ENCODE measurements at regions not wholly inside any gene's neighbourhood (a gene's known extent, or its start where the extent isn't known, plus 50 kb on each side); places are given as distances from the start of the nearest gene placed in this dataset.

DNA sequence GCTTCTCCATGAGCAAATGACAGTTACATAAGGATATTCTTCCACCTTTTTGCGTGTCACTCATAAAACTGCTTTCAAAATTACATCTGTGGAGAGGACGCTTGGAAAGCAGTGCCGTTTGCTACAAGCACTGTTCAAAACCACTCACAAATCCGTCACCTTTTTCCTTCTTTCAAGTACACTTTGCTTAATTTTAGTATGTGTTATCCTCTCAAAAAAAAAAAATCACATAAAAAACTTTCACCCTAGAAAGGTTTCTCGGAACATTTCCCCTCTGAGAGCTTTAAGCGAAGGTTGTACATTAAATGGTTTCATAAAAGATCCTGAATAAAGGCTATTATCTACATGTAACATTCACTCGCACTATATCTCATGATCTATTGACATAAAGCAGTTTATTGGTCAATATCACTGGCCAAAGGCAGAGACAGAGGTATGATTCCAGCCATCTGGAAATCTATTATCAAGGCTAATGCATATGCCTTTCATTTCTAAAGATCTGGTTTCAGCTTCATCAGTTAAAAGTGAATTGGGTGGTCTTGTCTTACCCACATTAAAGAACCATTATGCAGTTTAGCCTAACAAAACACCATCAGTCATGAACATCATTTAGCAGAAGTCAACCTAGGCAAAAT, 163.6 kb downstream of the ENC1 start:
- no peaks in the 10 kb centered on the region for H3K4me1 ChIP-seq (ENCODE audit: low read length)

DNA sequence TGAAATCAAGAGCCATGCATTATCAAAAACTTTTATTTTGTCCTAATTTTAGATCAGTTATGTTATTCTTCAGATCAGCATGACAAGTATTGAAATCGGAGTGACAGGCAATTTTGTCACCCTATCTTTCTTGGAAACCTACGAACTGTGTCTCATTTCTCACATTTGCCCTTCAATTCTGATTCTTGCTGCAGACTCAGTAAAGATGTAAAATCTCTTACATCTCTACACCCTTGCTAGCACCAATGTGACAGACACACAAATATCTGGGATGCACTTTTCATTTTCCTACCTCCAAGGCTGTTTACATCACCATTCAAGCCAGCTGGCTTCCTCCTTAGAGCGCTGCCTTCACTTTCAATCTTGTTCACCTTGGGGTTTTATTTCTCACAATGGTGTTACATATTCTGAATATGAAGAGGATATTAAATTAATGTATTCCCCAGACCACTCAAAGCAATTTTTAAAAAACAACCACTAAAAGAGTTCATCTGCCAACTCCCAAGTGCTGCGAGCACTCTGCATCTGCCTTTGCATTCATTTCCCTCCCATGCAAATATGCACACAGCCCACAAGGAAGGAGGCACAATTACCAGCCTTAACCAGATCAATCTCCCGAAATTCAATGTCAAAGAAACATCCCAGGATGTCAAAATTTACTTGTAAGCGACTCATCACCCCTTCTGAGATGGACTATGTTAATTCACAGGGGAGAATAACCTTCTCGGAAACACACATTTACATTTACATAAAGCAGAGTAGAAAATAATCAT, 164.3 kb downstream of the ENC1 start:
- H3K9me3 ChIP-seq (replicated peaks; ENCODE audit: insufficient read depth, low read length), result no peaks in the 10 kb centered on the region
- no peaks in the 10 kb centered on the region for H3K27me3 ChIP-seq (replicated peaks; ENCODE audit: insufficient read depth, low read length)
- no peaks in the 10 kb centered on the region for H3K4me1 ChIP-seq (ENCODE audit: low read length)
- no peak overlapping the region for H3K27ac ChIP-seq (ENCODE audit: low read length)
- no peaks in the 10 kb centered on the region for H3K36me3 ChIP-seq (replicated peaks; ENCODE audit: insufficient read depth, low read length)
- H3K79me2 ChIP-seq (ENCODE audit: low read length), result no peaks in the 10 kb centered on the region
- DNase-seq, result no peak
- H3F3A ChIP-seq (ENCODE audit: insufficient read depth, low read length), result no peaks in the 10 kb centered on the region
- H3K4me3 ChIP-seq (ENCODE audit: low read length), result no peak overlapping the region
- TF ChIP-seq, protein P1, sequence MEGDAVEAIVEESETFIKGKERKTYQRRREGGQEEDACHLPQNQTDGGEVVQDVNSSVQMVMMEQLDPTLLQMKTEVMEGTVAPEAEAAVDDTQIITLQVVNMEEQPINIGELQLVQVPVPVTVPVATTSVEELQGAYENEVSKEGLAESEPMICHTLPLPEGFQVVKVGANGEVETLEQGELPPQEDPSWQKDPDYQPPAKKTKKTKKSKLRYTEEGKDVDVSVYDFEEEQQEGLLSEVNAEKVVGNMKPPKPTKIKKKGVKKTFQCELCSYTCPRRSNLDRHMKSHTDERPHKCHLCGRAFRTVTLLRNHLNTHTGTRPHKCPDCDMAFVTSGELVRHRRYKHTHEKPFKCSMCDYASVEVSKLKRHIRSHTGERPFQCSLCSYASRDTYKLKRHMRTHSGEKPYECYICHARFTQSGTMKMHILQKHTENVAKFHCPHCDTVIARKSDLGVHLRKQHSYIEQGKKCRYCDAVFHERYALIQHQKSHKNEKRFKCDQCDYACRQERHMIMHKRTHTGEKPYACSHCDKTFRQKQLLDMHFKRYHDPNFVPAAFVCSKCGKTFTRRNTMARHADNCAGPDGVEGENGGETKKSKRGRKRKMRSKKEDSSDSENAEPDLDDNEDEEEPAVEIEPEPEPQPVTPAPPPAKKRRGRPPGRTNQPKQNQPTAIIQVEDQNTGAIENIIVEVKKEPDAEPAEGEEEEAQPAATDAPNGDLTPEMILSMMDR (IDR thresholded peaks at IDR 0.05; ENCODE audit: low read length), result no peak
- TF ChIP-seq EZH2 (optimal IDR thresholded peaks at IDR 0.05; ENCODE audit: low read depth, low read length) (no peak), EZH2phosphoT487 (IDR thresholded peaks at IDR 0.05; ENCODE audit: low read length) (no peak)
- no peak overlapping the region for H3K9ac ChIP-seq (ENCODE audit: low read length)
- no peak overlapping the region for H3K4me2 ChIP-seq (ENCODE audit: low read depth, low read length)
- H3K9me2 ChIP-seq (replicated peaks; ENCODE audit: insufficient read depth, low read length), result no peaks in the 10 kb centered on the region
- no peaks in the 10 kb centered on the region for H4K20me1 ChIP-seq (ENCODE audit: insufficient read depth, low read length)
- no peak overlapping the region for H2AFZ ChIP-seq (ENCODE audit: low read length)

More for the DNA sequence above, 163.6 kb downstream of the ENC1 start:
- no peak for DNase-seq
- TF ChIP-seq, protein P1 (IDR thresholded peaks at IDR 0.05; ENCODE audit: low read length), result no peak
- TF ChIP-seq EZH2phosphoT487 (IDR thresholded peaks at IDR 0.05; ENCODE audit: low read length) (no peak), EZH2 (optimal IDR thresholded peaks at IDR 0.05; ENCODE audit: low read depth, low read length) (no peak)
- H3K27me3 ChIP-seq (replicated peaks; ENCODE audit: insufficient read depth, low read length), result no peaks in the 10 kb centered on the region
- no peaks in the 10 kb centered on the region for H3F3A ChIP-seq (ENCODE audit: insufficient read depth, low read length)
- no peak overlapping the region for H2AFZ ChIP-seq (ENCODE audit: low read length)
- no peaks in the 10 kb centered on the region for H3K9me2 ChIP-seq (replicated peaks; ENCODE audit: insufficient read depth, low read length)
- H3K79me2 ChIP-seq (ENCODE audit: low read length), result no peaks in the 10 kb centered on the region
- H3K4me2 ChIP-seq (ENCODE audit: low read depth, low read length), result no peak overlapping the region
- no peak overlapping the region for H3K9ac ChIP-seq (ENCODE audit: low read length)
- H3K36me3 ChIP-seq (replicated peaks; ENCODE audit: insufficient read depth, low read length), result no peaks in the 10 kb centered on the region
- H3K4me3 ChIP-seq (ENCODE audit: low read length), result no peak overlapping the region
- H3K27ac ChIP-seq (ENCODE audit: low read length), result no peak overlapping the region
- H4K20me1 ChIP-seq (ENCODE audit: insufficient read depth, low read length), result no peaks in the 10 kb centered on the region
- no peaks in the 10 kb centered on the region for H3K9me3 ChIP-seq (replicated peaks; ENCODE audit: insufficient read depth, low read length)

GRCh38 chr5:74471875-74472274, 168.7 kb downstream of the ENC1 start:
- Histone ChIP-seq H3K27me3 (replicated peaks; ENCODE audit: insufficient read depth, low read length) (no peaks in the 10 kb centered on the region), H3K27ac (ENCODE audit: low read length) (no peak overlapping the region), H3K4me2 (ENCODE audit: low read depth, low read length) (no peak overlapping the region), H3K9me3 (replicated peaks; ENCODE audit: insufficient read depth, low read length) (no peaks in the 10 kb centered on the region), H3K79me2 (ENCODE audit: low read length) (no peaks in the 10 kb centered on the region), H3K4me3 (ENCODE audit: low read length) (no peak overlapping the region), H3K4me1 (ENCODE audit: low read length) (no peaks in the 10 kb centered on the region), H3K9ac (ENCODE audit: low read length) (no peak overlapping the region), H3K36me3 (replicated peaks; ENCODE audit: insufficient read depth, low read length) (no peaks in the 10 kb centered on the region), H3F3A (ENCODE audit: insufficient read depth, low read length) (no peaks in the 10 kb centered on the region), H3K9me2 (replicated peaks; ENCODE audit: insufficient read depth, low read length) (no peaks in the 10 kb centered on the region), H2AFZ (ENCODE audit: low read length) (no peak overlapping the region), H4K20me1 (ENCODE audit: insufficient read depth, low read length) (no peaks in the 10 kb centered on the region)
- DNase-seq, result no peak
- TF ChIP-seq EZH2 (optimal IDR thresholded peaks at IDR 0.05; ENCODE audit: low read depth, low read length), result no peak
- TF ChIP-seq EZH2phosphoT487 (IDR thresholded peaks at IDR 0.05; ENCODE audit: low read length), result no peak
- TF ChIP-seq, protein P1 (IDR thresholded peaks at IDR 0.05; ENCODE audit: low read length), result no peak
